ENCODE measurements at regions not wholly inside any gene's neighbourhood (a gene's known extent, or its start where the extent isn't known, plus 50 kb on each side); places are given as distances from the start of the nearest gene placed in this dataset.

GRCh38 chr18:42509750-42510415 lies 554.8 kb downstream of the PIK3C3 start:
- Histone ChIP-seq H3K9me3 (no peaks in the 10 kb centered on the region), H3K27ac (no peak overlapping the region), H3K27me3 (no peaks in the 10 kb centered on the region), H3K4me1 (no peaks in the 10 kb centered on the region), H3K36me3 (no peaks in the 10 kb centered on the region), H3K4me3 (no peak overlapping the region)
- WGBS, 2 donors: 81 to 82% methylated on average over 1 of the region's 1 CpG
- TF ChIP-seq, protein P1, sequence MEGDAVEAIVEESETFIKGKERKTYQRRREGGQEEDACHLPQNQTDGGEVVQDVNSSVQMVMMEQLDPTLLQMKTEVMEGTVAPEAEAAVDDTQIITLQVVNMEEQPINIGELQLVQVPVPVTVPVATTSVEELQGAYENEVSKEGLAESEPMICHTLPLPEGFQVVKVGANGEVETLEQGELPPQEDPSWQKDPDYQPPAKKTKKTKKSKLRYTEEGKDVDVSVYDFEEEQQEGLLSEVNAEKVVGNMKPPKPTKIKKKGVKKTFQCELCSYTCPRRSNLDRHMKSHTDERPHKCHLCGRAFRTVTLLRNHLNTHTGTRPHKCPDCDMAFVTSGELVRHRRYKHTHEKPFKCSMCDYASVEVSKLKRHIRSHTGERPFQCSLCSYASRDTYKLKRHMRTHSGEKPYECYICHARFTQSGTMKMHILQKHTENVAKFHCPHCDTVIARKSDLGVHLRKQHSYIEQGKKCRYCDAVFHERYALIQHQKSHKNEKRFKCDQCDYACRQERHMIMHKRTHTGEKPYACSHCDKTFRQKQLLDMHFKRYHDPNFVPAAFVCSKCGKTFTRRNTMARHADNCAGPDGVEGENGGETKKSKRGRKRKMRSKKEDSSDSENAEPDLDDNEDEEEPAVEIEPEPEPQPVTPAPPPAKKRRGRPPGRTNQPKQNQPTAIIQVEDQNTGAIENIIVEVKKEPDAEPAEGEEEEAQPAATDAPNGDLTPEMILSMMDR (IDR thresholded peaks at IDR 0.05): no peak
- DNase-seq (no peak), ATAC-seq (no peak)
- intact Hi-C loops (cut with DNase I): no loop called here

DNA sequence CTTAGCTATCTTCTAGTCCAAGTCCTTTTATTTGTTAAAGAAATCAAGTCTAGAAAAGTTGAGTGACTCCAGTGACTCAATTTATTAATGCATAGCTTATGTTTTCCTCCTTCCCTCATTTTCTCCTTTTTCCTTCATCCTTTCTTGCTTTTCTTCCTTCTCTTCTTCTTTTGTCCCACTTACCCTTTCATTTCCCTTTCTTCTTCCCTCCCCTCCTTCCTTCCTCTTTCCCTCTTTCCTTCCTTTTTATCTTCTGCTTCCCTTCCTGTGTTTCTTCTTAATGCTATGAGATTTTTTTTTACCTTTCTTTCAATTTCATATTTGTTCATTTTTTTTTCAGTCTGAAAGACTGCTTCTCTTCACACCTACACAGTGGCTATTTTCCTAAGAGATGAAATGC lies 555.5 kb downstream of the PIK3C3 start:
- Histone ChIP-seq H3K4me3 (no peak overlapping the region), H3K27me3 (no peaks in the 10 kb centered on the region), H3K36me3 (no peaks in the 10 kb centered on the region), H3K4me1 (no peaks in the 10 kb centered on the region), H3K27ac (no peak overlapping the region), H3K9me3 (no peaks in the 10 kb centered on the region)
- ATAC-seq: no peak
- intact Hi-C loops (cut with DNase I): no loop called here
- TF ChIP-seq, protein P1 (IDR thresholded peaks at IDR 0.05): no peak
- DNase-seq: no peak

DNA sequence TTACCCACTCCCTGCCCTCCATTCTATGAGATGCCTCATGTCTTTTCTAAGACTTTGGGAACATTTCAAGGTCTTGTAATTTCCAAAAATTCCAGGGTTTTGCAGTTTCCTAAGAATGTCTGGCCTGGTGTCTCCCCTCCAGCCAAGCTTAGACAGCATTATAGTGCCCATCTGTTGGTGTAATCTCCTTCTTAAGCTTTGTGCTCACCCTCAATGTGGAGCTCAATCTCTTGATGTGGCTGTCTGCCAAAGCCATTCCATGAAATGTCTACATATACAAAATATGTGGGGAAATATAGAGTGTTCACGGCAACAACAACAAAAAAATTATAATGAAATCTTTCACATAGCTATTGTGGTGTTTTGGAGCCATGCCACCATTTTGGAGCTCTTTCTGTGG lies 558.4 kb downstream of the PIK3C3 start:
- no peaks in the 10 kb centered on the region for H3K36me3 ChIP-seq
- TF ChIP-seq, protein P1 (IDR thresholded peaks at IDR 0.05): no peak
- 86 to 87% methylated on average over 1 of the region's 1 CpG for WGBS, 2 donors
- H3K27me3 ChIP-seq: no peaks in the 10 kb centered on the region
- ATAC-seq (no peak), DNase-seq (no peak)
- no peak overlapping the region for H3K27ac ChIP-seq
- H3K9me3 ChIP-seq: no peaks in the 10 kb centered on the region
- H3K4me3 ChIP-seq: no peak overlapping the region
- no peaks in the 10 kb centered on the region for H3K4me1 ChIP-seq
- intact Hi-C loops (cut with DNase I): no loop called here

GRCh38 chr18:42514512-42514911 lies 559.5 kb downstream of the PIK3C3 start:
- intact Hi-C loops (cut with DNase I): no loop called here
- no peaks in the 10 kb centered on the region for H3K4me1 ChIP-seq
- no peak overlapping the region for H3K27ac ChIP-seq
- H3K9me3 ChIP-seq: no peaks in the 10 kb centered on the region
- TF ChIP-seq, protein P1 (IDR thresholded peaks at IDR 0.05): no peak
- ATAC-seq (no peak), DNase-seq (no peak)
- no peak overlapping the region for H3K4me3 ChIP-seq
- 70 to 81% methylated on average over 3 of the region's 3 CpGs for WGBS, 2 donors
- H3K36me3 ChIP-seq: no peaks in the 10 kb centered on the region
- H3K27me3 ChIP-seq: no peaks in the 10 kb centered on the region

Measured in heart right ventricle (tissue), 16 donors.